ENCODE measurements at regions not wholly inside any gene's neighbourhood (a gene's known extent, or its start where the extent isn't known, plus 50 kb on each side); places are given as distances from the start of the nearest gene placed in this dataset.

DNA sequence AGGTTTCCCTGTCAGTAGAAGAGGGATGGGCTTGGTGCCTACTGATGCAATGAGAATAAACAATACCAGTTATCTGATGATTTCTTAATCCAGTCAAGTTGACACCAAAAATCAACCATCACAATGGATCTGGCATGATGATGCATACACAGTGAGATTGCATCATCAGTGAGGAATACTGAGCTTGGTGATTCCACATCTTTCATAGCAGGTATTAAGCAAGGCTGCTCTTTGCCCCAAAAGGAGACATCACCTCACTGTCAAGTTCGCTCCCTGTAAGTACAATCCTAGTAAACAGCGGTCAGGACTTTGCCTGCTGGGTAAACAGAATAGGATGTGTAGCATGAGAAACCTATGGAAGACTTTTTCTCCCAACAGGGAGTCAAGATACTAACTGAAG lies 282.7 kb upstream of the CDH2 start (continued):
- TF ChIP-seq, protein P1, sequence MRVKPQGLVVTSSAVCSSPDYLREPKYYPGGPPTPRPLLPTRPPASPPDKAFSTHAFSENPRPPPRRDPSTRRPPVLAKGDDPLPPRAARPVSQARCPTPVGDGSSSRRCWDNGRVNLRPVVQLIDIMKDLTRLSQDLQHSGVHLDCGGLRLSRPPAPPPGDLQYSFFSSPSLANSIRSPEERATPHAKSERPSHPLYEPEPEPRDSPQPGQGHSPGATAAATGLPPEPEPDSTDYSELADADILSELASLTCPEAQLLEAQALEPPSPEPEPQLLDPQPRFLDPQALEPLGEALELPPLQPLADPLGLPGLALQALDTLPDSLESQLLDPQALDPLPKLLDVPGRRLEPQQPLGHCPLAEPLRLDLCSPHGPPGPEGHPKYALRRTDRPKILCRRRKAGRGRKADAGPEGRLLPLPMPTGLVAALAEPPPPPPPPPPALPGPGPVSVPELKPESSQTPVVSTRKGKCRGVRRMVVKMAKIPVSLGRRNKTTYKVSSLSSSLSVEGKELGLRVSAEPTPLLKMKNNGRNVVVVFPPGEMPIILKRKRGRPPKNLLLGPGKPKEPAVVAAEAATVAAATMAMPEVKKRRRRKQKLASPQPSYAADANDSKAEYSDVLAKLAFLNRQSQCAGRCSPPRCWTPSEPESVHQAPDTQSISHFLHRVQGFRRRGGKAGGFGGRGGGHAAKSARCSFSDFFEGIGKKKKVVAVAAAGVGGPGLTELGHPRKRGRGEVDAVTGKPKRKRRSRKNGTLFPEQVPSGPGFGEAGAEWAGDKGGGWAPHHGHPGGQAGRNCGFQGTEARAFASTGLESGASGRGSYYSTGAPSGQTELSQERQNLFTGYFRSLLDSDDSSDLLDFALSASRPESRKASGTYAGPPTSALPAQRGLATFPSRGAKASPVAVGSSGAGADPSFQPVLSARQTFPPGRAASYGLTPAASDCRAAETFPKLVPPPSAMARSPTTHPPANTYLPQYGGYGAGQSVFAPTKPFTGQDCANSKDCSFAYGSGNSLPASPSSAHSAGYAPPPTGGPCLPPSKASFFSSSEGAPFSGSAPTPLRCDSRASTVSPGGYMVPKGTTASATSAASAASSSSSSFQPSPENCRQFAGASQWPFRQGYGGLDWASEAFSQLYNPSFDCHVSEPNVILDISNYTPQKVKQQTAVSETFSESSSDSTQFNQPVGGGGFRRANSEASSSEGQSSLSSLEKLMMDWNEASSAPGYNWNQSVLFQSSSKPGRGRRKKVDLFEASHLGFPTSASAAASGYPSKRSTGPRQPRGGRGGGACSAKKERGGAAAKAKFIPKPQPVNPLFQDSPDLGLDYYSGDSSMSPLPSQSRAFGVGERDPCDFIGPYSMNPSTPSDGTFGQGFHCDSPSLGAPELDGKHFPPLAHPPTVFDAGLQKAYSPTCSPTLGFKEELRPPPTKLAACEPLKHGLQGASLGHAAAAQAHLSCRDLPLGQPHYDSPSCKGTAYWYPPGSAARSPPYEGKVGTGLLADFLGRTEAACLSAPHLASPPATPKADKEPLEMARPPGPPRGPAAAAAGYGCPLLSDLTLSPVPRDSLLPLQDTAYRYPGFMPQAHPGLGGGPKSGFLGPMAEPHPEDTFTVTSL (CRISPR knock-in tag; IDR thresholded peaks at IDR 0.05; ENCODE audit: borderline replicate concordance) = peak; percentile 50; the same call in 1 of the 2 replicates
- TF ChIP-seq ZNF644 (CRISPR knock-in tag; IDR thresholded peaks at IDR 0.05; ENCODE audit: low read depth) = 0 out of 2 replicates have a peak, but pooled peaks have one; percentile 21
- TF ChIP-seq, protein P2, sequence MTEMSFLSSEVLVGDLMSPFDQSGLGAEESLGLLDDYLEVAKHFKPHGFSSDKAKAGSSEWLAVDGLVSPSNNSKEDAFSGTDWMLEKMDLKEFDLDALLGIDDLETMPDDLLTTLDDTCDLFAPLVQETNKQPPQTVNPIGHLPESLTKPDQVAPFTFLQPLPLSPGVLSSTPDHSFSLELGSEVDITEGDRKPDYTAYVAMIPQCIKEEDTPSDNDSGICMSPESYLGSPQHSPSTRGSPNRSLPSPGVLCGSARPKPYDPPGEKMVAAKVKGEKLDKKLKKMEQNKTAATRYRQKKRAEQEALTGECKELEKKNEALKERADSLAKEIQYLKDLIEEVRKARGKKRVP (CRISPR knock-in tag; IDR thresholded peaks at IDR 0.05) = peak in 1 of 2 experiments; percentile 84; a peak in 2 of 4 replicates
- no peak for TF ChIP-seq ATF7-NPFF (CRISPR knock-in tag; IDR thresholded peaks at IDR 0.05; ENCODE audit: low read depth)
- TF ChIP-seq DNMT1 (CRISPR knock-in tag; IDR thresholded peaks at IDR 0.05) = no peak
- TF ChIP-seq ATF3 (CRISPR knock-in tag; IDR thresholded peaks at IDR 0.05) = peak; percentile 65
- no peak for TF ChIP-seq RBAK (CRISPR knock-in tag; IDR thresholded peaks at IDR 0.05)
